ENCODE measurements at regions not wholly inside any gene's neighbourhood (a gene's known extent, or its start where the extent isn't known, plus 50 kb on each side); places are given as distances from the start of the nearest gene placed in this dataset.

DNA sequence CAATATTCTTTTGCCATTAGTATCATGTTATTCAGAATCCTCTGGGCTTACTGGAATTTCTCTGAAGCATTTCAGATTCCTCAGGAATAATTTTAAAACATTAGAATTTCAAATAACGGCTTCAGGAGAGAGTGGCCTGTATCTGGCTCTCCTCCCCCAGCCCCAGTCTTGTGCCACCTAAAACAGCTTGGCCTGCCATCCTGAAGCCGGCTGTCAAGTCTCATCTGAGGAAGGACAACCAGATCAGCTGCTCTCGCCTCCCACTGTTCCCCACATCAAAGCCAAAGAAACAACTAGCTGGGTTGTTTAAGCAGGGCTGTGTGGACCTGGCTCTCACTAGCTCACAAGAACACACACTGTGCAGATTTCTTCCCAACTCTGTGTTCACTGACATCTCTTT is 178.2 kb downstream of the FGFR2 start:
- no peak overlapping the region for H3K4me3 ChIP-seq (ENCODE audit: low read depth, low read length)
- TF ChIP-seq, protein P1, sequence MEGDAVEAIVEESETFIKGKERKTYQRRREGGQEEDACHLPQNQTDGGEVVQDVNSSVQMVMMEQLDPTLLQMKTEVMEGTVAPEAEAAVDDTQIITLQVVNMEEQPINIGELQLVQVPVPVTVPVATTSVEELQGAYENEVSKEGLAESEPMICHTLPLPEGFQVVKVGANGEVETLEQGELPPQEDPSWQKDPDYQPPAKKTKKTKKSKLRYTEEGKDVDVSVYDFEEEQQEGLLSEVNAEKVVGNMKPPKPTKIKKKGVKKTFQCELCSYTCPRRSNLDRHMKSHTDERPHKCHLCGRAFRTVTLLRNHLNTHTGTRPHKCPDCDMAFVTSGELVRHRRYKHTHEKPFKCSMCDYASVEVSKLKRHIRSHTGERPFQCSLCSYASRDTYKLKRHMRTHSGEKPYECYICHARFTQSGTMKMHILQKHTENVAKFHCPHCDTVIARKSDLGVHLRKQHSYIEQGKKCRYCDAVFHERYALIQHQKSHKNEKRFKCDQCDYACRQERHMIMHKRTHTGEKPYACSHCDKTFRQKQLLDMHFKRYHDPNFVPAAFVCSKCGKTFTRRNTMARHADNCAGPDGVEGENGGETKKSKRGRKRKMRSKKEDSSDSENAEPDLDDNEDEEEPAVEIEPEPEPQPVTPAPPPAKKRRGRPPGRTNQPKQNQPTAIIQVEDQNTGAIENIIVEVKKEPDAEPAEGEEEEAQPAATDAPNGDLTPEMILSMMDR (IDR thresholded peaks at IDR 0.05; ENCODE audit: low read depth, low read length): no peak
- in situ Hi-C loops (cut with HindIII; ENCODE audit: low sequenced_read_pairs): no loop called here
- DNase-seq (ENCODE audit: low read depth, low spot score): no peak

DNA sequence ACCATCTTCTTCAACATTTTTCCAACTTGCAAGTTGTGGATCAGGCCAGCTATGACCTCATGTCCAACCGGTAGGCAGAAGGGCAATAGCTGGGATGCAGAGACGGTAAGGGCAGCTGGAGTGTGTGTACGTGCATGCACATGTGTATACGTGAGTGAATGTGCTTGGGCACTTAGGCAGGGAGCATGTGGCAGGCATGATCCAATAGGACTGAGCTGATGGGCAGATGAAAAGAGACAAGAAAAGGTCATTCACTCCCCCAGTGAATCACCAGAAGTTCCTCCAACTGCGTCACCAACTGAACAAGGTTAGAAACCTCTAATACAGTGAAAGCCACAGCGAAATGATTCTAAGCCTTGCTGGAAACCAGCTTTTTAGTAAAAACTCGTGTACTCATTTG is 176.1 kb downstream of the FGFR2 start:
- no peak for DNase-seq (ENCODE audit: low read depth, low spot score)

DNA sequence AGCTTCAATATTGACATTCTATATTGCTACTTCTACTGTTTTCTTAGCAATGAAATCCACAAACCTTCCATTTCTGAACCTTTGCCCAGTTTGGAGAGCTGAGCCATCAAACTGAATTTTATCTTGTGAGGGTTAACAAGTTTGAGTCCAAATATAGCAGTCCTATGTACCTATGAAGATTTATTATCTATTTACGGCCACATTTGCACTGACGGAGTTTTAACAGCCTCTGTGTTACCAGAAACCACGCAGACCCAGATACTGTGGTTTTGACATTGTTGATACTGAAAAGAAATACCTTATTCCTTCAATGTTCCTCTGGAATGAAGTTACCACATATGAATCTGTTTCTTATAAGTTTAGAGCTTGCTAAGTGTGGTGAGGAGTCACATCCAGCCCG is 172.6 kb downstream of the FGFR2 start:
- H3K4me3 ChIP-seq (ENCODE audit: low read depth, low read length): no peak overlapping the region
- TF ChIP-seq, protein P1 (IDR thresholded peaks at IDR 0.05; ENCODE audit: low read depth, low read length): no peak
- in situ Hi-C loops (cut with HindIII; ENCODE audit: low sequenced_read_pairs): no loop called here
- DNase-seq (ENCODE audit: low read depth, low spot score): no peak

More for the DNA sequence above, 176.1 kb downstream of the FGFR2 start:
- in situ Hi-C loops (cut with HindIII; ENCODE audit: low sequenced_read_pairs): no loop called here
- TF ChIP-seq, protein P1 (IDR thresholded peaks at IDR 0.05; ENCODE audit: low read depth, low read length): no peak
- no peak overlapping the region for H3K4me3 ChIP-seq (ENCODE audit: low read depth, low read length)

DNA sequence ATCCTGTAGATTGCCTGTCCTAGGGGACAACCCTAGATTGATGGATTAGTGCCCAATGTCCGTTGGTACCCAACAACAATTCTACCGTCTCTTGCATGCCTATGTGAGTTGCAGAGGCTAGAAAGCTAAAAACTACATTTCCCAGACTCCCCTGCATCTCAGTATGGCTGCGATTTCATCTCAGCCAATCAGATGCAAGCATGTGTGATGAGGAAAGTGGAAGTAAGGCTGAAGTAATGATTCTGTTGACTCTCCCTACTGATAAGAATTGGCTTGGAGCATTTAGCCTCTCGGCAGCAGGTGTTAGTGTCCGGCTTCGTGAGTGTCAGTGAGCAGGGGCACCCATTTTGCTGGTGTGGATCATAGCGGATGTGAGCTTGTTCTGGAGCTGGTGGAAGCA is 171.9 kb downstream of the FGFR2 start:
- TF ChIP-seq, protein P1 (IDR thresholded peaks at IDR 0.05; ENCODE audit: low read depth, low read length): no peak
- in situ Hi-C loops (cut with HindIII; ENCODE audit: low sequenced_read_pairs): no loop called here

More for the DNA sequence above, 171.9 kb downstream of the FGFR2 start:
- no peak for DNase-seq (ENCODE audit: low read depth, low spot score)
- no peak overlapping the region for H3K4me3 ChIP-seq (ENCODE audit: low read depth, low read length)

Data from astrocyte of the spinal cord (primary cell).